Stimulated activated CD8-positive, alpha-beta memory T cell treated with anti-CD3 and anti-CD28 coated beads, Interleukin-2, amount 100 ng/mL, for 48 hours (primary cell): ENCODE measurements at regions not wholly inside any gene's neighbourhood (a gene's known extent, or its start where the extent isn't known, plus 50 kb on each side); places are given as distances from the start of the nearest gene placed in this dataset.
"Not testable (repeated sequence)": the region's sequence is repeated elsewhere in the genome, so short reads cannot be mapped to it uniquely, and the experiment has no call there.

ENCODE experiments used
- DNase-seq, 2 donors: peaks; one replicate each; pipeline ENCODE4 v3.0.0-alpha.2; 2020; ENCODE audit warnings: low read depth in 2 of 2

DNA sequence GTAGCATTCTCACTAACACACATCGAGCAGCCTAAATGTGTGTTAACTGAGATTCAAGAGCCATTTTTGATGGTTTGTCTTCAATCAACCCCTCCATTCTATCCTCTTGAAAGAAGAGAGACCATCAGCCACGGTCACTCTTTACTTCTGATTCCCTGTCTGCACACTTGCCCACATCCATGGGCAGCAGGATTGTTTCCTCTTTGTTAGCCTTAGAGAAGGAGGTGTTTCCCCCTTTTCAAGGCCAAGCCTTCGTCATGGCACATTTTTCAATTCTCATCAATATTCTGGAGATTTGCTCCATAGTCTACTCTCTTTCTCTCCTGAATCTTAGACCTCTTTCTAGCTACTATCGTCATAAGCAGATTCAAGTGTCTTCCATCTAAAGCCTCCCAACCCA is 522.4 kb upstream of the NAALADL2 start:
- DNase-seq = no peak

DNA sequence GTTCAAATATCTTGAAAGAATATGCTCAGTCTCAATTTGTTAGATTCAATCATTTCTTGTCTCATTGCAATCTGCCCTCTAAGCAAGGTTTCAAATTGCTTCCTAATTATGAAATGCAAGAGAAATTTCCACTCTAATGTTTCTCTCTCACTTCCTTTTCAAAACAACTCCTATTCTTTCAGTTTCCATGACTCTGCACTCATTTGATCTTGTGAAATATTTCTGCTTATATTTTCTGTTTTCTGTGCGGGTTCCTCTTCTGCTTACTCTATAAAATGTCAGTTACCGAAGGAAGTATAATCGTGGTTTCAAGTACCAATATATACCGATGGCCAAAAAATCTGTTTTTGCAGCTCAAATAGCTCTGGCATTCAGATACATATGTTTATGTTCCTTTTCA is 521.9 kb upstream of the NAALADL2 start:
- DNase-seq = no peak

DNA sequence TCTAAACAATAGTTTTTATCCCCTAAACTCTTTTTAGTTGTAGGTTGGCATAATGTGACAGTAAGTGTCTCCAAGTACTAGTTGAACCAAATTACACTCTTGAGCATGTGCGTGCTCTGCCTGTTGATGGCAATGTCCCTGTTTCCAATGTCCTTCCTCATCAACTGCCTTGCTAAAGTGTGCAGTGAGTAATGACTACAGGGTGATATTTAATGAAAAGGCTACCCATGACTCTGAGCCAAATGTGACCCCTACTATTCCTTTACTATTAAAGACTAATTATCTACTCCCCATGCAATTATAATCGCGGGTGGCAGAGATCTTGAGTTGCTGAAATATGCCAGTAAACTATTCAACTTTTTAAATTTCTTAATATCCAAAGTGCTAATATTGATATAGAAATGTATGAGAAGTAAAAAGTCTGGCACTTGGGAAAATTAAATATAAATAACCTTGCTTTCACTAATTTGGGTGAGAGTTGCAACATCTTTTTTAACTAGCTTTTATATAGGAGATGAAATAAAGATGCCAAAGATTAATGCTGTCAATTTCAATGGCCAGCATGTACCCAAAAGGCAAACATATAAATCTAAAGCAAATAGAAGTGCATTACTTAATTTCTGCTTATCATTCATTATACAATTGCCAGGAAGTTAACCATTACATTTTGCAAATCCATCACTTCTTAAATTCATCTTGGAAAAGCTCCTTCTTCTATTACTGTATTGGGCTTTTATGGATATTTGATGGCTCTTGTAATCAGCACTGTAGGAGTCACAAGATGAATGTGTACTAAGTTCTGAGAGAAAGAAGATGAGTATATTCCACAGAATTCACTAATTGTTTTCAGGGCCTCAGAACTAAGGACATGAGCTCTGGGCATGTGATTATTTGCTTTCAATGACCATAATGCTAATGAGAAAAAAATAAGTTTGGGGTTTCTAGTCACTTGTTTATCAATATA is 518.2 kb upstream of the NAALADL2 start:
- no peak for DNase-seq

DNA sequence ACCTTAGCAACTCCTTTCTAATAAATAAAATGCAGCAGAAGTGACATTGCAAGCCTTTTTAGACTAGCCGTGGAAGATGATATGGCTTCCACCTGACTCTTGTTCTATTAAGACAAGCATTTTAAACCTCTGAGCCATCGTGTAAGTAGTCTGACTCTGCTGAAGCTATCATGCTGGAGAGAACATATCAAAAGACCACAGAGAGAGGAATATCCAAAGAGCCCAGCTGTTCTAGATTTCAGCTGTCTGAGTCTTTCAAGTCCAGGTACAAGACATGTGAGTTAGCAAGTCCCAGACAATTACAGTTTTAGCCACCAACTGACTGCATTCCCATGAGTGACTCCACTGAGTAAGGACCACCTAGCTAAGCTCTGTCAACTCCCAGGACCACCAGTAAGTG is 517.0 kb upstream of the NAALADL2 start:
- no peak for DNase-seq

DNA sequence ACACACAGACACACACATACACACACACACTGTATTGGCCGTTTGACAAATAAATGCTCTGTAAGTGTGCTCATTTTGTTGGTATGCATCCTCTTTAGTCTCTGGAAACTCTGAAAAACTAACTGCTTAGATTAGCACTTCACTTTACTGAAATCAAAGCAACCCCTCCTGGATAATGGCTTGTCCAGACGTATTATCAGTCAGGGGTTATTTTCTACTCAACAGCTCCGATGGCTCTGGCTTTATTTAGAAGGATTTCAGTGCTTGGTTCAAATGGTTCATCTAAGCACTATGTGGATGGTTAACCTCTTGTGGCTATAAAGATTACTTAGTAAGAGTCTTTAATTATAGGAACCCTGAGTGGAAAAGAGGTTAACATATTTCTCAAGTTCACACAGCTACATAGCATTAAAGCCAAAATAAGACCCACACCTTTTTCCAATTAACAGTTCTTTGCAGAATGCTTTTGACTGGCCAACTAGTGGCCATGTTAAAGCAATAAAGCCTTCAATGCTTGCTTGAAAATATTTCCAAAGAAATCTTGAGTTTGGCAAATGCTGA is 516.1 kb upstream of the NAALADL2 start:
- DNase-seq = no peak

DNA sequence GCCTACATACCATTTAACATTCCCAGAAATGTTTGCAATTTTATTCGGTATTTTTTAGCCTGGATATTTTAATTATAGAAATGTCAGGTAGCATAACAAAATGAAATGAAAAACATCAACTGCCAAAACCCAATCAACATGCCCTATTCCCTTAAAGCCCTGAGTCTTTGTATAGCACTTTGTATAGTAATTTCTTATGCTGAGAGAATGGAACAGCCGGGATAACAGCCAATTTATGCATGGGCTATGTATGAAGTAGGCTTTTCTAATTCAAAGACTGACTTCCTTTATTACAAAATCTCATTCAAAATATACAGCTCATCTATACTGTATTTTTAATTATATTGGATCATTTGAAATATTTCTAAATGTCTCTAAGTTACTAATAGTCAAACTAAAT is 513.0 kb upstream of the NAALADL2 start:
- DNase-seq = no peak

DNA sequence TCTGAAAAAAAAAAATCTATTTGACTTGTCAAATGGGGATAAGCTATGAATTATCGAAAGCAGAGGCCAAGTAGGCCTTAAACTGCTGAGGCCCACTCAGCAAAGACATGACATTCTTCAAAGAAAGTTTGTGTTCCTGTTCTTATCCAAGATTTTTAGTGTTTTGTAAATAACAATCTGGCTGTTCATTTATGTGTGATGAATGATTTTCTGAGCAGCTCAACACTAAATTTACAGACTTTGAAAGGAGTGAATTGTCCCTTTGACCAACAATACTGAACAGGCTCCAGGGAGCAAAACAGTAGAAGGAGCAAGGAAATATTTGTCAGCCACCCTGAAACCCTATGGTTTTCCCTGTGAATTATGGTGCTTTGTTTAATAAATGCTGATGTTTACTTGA is 512.6 kb upstream of the NAALADL2 start:
- no peak for DNase-seq

DNA sequence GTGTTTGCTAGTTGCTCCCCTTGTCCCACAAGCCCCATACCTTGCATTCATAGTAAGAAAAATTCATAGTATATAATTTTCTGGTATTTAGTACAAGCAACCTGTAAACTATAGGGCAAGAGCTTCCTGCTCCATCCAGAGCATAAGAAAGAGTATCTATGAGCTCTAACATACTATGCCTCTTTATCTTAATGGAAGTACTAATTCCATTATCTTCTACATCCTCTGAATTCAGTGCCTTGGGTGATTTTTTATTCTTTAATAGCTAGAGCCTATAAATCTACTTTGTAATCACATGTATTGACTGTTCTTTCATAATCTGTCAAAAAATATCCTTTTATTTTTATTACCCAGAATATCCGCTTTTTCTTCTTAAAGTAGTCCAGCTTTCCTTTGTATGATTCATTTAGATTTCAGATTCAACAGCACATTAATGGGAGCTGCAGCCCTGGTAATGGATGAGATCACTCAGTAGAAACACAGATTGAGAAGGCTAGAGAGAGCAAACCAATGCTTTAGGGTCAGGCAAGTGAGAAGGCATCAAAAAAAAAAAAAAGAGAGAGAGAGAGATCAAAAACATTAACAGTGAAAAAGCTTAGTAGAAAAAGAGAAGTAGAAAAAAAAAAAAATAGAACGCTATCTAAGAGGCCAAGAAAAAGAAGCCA is 511.5 kb upstream of the NAALADL2 start:
- no peak for DNase-seq

DNA sequence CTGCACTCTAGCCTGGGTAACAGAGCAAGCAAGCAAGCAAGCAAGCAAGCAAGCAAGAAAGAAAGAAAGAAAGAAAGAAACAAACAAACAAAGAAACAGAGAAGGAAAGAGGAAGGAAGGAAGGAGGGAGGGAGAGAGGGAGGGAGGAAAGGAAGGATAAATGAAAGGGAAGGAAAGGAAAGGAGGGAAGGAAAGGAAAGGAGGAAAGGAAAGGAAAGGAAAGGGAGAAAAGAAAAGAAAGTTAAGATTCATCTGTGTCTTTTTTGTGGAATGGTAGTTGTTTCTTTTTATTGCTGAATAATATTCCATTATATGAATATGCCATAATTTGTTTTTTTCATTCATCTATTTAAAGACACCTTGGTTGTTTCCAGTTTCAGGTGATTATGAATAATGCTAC is 506.9 kb upstream of the NAALADL2 start:
- no peak for DNase-seq

DNA sequence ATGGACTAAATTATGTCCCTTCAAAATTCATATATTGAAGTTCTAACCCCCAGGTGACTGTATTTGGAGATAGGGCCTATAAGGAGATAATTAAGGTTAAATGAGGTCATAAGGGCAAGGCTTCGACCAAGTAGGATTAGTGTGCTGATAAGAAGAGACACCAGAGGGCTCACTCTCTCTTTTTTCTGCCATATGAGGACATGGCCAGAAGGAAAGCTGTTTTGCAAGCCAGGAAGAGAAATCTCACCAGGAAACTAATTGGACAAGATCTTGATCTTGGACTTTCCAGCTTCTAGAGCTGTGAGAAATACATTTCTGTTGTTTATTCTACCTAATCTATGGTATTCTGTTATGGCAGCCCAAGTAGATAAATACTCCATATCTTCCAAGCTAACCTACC is 503.6 kb upstream of the NAALADL2 start:
- DNase-seq = no peak

DNA sequence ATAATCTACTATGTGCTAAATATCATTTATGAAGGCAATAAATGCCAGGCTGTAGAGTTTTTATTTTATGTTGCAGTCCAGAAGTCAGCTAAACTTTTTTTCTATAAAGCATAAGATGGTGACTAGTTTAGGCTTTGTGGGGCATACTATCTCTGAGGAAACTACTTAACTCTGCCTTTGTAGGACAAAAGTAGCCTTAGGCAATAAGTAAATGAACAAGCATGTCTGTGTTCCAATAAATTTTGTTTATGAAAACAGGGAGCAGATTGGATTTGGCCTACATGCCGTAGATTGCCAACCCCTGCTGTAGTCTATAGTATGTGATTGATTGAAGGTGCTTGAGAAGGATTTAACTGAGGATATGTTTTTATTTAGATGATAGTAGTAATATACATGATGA is 502.5 kb upstream of the NAALADL2 start:
- no peak for DNase-seq

DNA sequence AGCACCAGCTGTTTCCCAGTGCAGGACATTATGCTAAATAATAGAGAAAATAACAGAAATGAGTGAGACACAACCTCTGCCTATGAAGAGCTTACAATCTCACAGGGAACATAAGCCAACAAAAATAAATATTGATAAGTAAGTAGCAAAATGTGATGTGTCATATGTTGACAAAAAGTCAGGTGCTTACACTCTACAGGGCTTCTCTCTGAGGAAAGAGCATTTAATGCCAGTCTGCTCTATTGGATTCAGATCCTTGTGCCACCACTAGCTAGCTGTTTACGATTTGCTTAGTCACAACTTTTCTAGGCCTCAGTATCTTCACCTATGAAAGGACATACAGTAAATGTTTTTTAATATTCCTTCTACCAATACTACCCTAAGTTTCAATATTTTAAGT is 500.9 kb upstream of the NAALADL2 start:
- DNase-seq = no peak

DNA sequence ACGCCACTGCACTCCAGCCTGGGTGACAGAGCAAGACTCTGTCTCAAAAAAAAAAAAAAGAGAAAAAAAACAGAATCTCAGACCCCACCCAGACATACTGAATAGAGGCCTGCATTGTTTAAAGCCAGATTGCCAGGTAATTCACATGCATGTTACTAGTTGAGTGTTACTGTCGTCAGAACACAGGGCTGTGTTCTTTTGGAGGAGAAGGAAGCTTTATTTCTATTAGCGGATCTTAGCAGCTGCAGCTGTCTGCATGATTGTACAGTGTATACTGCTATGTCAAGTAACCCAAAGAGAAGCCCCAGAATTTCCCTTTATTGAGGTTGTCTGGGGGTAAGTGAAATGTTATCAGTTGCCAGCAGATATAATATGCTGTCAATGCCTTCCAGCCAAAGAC is 496.6 kb upstream of the NAALADL2 start:
- no peak for DNase-seq

DNA sequence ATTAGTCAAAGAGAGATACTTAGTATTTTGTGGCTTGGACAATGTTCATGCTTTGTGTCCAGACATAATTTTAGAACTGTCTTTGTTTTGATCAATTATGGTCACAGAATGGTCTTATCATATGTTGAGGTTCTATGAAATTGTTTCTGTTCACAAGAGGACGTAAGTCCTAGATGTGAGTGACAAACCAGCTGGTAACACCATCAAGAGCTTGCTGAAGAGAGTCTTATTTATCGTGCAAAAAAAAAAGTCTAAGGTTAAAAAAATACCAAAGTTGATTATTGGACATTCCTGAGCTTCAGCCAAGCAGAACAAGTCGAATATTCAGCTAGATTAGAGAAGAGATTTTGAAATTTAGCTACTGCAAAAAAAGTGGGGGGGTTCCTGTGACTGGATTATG is 495.9 kb upstream of the NAALADL2 start:
- DNase-seq = no peak

DNA sequence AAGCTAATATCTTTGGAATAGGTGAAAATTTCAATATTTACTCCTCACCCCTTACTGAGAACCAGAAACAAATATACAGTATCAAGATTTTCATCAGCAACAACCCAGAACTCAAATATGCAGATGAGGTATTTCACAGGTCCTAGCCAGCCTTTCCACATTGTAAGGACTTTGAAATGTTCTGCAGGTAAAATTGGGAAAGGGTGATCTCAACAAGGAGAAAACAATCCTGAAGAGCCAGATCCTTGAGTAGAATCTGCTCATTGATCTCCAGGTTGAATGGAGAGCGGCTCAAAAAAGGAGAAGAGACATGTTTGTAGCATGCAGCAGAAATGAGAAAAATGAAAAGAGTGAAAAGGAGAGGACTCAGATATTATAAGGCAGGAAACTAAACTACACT is 493.3 kb upstream of the NAALADL2 start:
- no peak for DNase-seq

DNA sequence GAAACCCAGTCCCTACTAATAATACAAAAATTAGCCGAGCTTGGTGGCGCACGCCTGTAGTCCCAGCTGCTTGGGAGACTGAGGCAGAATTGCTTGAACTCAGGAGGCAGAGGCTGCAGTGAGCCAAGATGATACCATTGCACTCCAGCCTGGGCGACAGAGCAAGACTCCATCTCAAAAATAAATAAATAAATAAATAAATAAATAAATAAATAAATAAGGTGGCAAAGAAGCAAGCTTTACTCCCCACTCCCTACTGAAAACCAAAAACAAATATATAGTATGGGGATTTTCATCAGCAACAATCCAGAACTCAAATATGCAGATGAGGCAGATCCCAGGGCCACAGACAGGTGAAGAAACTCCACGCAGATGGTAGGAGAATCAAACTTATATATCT is 492.2 kb upstream of the NAALADL2 start:
- DNase-seq = not testable (repeated sequence)

DNA sequence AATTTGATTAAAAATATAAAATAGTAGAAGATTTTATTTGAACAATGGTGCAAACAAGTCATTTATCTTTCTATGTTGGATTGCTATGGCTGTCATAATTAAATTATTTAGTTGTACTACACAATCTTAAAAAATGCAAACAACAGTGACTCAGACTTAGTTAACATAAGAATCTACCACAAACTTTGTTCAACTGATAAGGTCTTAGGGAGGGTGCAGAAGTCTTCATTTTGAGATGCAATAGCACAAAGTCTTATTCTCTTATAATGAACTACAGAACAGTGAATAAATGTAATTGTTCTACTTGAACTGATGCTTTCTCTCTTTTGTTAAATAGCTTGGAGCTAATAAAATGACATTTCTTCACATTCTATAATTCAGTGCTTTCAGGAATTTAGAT is 482.8 kb upstream of the NAALADL2 start:
- DNase-seq = no peak

DNA sequence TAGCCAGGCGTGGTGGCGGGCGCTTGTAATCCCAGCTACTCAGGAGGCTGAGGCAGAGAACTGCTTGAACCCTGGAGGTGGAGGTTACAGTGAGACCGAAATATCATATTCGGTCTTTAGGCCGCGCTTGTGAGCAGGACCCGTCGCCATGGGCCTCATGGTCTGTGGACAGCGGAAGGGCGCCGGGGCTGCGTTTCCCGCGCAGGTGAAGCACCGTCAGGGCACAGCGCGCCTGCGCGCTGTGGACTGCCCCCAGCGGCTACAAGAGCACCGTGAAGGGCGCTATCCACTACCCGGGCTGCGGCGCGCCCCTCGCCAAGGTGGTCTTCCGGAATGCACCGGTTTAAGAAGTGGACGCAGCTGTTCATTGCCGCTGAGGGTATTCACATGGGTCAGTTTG is 482.0 kb upstream of the NAALADL2 start:
- DNase-seq = no peak

DNA sequence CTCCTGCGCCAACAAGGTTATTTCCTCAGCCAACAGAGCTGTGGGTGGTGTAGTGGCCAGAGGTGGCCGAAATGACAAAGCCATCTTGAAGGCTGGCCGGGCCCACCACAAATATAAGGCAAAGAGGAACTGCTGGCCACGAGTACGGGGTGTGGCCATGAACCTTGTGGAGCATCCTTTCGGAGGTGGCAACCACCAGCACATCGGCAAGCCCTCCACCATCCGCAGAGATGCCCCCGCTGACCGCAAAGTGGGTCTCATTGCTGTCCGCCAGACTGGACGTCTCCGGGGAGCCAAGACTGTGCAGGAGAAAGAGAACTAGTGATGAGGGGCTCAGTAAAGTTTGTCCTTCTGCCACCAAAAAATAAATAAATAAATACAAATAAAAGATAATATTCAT is 481.4 kb upstream of the NAALADL2 start:
- DNase-seq = no peak

DNA sequence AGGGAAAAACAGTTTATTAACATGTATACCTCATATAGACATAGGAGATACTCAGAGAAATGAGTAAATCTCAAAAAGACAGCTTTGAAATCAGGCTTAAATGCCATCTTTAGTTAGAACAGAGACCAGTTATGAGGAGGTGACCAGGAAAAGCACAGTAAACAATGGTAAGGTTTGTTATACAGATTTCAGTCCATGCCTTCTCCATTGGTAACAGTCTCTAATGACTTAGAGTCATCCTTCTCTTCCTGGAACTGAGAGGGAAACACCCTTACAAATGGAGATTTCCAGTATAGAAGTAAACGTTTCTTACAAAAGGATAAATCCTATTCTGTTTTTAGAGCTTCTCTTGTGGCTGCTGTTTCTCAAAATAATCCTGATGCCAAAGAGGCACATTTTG is 476.3 kb upstream of the NAALADL2 start:
- no peak for DNase-seq

DNA sequence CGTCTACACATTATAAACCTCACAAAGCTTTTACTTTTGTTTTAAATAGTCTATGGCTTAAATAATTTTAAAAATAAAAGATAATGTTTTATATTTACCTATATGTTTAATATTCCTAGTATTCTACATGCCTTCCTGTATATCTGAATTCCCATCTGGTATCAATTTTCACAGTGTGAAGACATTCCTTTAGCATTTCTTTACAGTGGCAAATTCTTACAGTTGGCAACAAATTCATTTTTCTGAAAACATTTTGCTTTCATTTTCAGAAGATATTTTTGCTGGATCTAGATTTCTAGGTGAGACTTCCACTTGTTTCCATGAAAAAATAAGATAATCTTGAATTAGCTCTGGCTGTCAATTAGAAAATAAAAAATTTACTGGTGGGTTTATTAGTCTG is 471.4 kb upstream of the NAALADL2 start:
- DNase-seq = no peak

DNA sequence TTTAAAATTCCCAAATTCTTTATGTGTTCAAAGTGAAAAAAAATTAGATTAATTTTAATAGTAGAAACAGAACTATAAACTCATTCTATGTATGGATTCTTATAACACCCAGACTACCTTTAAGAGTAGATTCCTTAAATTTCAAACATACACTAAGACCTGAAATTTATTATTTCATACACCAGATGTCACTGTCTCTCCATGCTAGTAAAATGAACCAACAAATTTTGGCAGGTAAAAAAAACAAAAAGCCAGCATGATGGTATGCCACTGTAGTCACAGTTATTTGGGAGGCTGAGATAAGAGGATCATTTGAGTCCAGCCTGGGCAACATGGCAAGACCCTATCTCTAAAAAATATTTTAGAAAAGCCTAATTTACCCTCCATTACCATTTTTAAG is 461.3 kb upstream of the NAALADL2 start:
- no peak for DNase-seq

DNA sequence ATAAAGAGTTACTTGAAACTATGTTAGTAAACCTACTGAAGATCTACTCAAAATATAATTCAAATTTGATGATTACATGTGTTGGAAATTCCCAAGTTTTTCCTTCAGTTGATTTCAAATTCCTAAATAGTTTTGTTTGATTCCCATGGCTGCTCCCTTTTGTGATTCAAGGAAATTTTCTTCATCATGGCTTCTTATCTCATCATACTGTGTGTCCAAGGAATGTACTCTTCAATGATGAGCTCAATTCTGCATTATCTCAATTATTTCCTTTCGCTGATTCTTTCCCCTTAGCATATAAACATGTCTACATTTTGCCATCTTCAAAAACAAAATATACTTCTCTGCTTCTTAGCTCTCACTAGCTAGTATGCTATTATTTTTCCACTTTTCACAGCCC is 460.4 kb upstream of the NAALADL2 start:
- DNase-seq = no peak
